HG03354 (cell line): ENCODE measurements at regions not wholly inside any gene's neighbourhood (a gene's known extent, or its start where the extent isn't known, plus 50 kb on each side); places are given as distances from the start of the nearest gene placed in this dataset.
"Not testable (repeated sequence)": the region's sequence is repeated elsewhere in the genome, so short reads cannot be mapped to it uniquely, and the experiment has no call there.

Experiments
- ATAC-seq: cut with Tn5 transposase; IDR thresholded peaks from one replicate; pipeline ENCODE4 v1.9.1; 2021; ENCODE audit warnings: mild to moderate bottlenecking; ENCODE audit not compliant: unreplicated experiment, poor library complexity, severe bottlenecking

GRCh38 chr5:18789218-18789998, 1155.1 kb downstream of the TAF11L14 start:
- ATAC-seq = no peak

- no peak for ATAC-seq
Observed at GRCh38 chr5:18792145-18792544, 1157.9 kb downstream of the TAF11L14 start.

GRCh38 chr5:18797222-18797621, 1163.0 kb downstream of the TAF11L14 start:
- ATAC-seq = no peak

- ATAC-seq = no peak
Observed at GRCh38 chr5:18798058-18798457, 1163.8 kb downstream of the TAF11L14 start.

DNA sequence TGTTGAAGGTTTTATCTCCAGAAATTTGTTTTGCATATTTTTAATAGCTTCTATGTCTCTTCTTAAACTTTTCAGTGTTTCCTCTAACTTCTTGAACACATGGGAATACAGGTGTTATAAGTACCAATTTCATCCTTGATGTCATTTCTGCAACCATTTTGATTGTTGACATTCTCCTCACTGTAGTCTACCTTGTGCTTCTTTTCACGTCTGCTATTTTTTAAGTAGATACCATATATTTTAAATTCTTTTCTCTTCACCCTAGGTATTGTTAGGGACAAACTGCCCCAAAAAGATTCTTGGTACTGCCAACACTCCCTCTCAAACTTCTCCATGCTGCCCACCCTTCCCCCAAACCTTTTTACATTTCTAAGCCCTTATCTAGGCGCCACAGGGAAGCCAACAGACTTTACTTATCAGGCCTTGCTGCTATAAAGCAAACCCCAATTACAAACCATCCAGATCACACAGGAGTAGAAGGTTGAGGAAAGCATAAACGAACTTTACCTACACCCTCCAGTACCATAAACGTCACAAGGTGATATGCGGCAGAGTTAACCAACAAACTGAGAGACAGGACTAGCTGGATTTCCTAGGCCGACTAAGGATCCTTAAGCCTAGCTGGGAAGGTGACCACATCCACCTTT, 1165.3 kb downstream of the TAF11L14 start:
- no peak for ATAC-seq

DNA sequence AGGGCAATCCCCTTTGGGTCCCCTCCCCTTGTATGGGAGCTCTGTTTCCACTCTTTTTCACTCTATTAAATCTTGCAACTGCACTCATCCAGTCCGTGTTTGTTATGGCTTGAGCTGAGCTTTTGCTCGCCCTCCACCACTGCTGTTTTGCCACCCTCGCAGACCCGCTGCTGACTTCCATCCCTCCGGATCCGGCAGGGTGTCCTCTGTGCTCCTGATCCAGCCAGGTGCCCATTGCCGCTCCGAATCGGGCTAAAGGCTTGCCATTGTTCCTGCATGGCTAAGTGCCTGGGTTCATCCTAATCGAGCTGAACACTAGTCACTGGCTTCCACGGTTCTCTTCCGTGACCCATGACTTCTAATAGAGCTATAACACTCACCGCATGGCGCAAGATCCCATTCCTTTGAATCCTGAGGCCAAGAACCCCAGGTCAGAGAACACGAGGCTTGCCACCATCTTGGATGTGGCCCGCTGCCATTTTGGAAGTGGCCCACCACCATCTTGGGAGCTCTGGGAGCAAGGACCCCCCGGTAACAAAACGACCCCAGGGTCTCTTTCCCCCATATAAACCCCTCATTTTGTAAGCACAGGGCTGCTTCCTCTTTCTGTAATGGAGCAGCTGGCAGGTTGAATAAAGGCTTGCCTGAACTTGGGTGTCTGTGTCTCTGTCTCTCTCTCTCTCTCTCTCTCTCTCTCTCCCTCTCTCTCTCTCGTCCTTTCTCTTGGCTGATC, 1166.2 kb downstream of the TAF11L14 start:
- ATAC-seq = no peak

DNA sequence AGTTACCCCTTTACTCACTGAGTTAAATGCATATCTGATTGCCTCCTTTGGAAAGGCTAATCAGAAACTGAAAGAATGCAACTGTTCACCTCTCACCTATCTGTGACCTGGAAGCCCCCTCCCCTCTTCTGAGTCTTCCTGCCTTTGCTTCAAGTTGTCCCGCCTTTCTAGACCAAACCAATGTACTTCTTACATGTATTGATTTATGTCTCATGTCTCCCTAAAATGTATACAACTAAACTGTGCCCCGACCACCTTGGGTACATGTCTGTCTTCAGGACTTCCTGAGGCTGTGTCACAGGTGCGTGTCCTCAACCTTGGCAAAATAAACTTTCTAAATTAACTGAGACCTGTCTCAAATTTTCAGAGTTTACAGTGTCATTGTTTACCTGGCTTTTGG, 1167.2 kb downstream of the TAF11L14 start:
- not testable (repeated sequence) for ATAC-seq

DNA sequence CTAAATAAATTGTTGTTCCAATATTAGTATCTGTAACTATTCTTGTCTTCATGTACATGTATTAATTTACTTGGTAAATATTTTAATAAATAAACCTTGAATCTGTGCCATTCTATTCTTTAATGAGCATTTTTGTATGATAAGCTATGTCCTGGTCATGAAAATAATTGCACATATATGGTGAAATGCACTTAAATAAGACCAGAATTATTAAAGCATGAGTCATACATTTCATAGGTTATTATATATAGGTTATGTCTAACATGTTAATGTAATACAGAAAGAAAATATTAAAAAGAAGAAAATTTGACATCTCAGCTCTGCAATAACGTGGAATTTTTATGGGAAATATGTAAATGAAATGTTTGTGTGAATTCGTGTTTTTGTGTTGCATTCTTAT, 1168.1 kb downstream of the TAF11L14 start:
- ATAC-seq = no peak

GRCh38 chr5:18805376-18805775, 1171.1 kb downstream of the TAF11L14 start:
- ATAC-seq = no peak

- no peak for ATAC-seq
Observed at GRCh38 chr5:18807256-18808149, 1173.2 kb downstream of the TAF11L14 start.

DNA sequence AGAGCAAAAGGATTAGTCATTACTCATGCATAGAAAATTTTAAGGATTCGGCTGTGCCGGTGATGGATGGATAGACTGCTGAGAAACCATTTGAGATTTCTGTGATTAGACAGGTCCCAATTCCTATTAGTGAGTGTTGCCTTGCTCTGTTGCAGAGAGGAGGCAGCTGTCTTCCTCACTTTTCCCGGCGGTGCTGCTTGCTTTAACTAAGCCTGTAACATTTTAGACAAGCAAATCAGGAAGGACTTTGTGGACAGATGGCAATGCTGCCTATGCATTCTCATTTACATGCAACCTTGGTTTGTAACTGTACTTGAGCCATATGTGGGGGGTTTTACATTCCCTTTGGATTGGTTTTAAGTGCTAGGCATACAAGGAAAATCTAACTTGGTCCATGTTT, 1176.3 kb downstream of the CDH18 start:
- no peak for ATAC-seq

DNA sequence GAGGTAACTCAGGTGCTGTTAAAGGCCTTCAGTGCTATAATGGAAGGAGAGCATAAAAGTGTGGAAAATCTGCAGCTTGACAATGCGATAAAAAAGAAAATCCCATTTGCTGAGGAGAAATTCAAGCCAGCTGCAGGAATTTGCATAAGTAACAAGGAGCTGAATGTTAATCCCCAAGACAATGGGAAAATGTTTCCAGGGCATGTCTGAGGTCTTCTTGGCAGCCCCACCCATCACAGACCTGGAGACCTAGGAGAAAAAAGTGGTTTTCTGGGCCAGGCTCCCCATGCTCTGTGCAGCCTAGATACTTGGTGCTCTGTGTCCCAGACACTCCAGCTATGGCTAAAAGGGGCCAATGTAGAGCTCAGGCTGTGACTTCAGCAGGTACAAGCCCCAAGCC, 1159.6 kb downstream of the CDH18 start:
- ATAC-seq = no peak

GRCh38 chr5:18829539-18829938, 1158.5 kb downstream of the CDH18 start:
- no peak for ATAC-seq

DNA sequence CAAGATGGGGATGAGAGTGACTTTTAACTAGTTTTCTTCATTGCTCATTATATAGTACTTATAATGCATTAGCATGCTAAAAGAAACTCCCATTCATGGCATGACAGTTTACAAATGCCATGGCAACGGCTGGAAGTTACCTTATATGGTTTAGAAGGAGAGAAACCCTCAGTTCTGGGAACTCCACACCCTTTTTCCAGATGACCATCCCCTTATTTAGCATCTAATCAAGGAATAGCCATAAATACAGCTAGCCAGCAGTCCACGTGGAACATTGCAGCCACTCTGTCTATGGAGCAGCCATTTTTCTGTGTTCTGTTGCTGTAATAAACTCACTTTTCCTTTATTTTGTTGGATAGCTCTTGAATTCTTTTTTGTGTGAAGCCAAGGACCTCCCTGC, 1137.8 kb downstream of the CDH18 start:
- ATAC-seq = no peak

DNA sequence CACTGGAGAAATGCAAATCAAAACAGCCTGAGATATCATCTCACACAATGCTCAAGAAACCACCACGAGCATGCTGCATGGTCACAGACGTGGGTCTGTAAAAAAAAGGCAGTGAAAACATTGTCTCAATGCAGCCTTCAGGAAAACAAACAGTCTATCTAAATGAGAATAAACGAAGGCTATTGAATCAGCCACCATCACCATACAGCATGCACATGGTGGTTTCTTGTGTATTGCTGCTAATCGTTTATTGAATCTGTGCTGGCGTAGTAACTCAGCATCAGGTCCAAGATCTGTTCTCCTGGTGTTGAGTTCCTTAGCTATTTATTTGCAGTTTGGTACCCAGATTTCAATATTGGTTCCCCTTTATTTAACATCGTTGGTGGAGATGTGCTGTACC, 1115.0 kb downstream of the CDH18 start:
- ATAC-seq = no peak

DNA sequence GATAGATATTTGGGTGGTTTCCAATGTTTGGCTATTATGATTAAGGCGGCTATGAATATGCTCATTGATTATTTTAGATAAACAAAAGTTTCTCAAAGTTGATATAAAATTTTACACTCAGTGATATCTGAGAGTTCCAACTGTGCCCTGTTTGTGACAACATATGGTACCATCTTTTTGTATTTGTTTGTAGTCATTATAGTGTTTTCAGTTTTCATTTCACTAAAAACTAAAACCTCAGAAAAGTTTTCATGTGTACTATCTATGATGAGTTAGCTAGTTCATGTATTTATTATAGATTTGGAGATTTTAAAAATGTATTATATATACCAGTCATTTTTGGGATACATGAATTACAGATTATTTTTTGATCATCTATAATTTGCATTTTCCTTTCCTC, 1111.4 kb downstream of the CDH18 start:
- ATAC-seq = no peak

GRCh38 chr5:18881615-18882014, 1106.4 kb downstream of the CDH18 start:
- ATAC-seq = no peak

DNA sequence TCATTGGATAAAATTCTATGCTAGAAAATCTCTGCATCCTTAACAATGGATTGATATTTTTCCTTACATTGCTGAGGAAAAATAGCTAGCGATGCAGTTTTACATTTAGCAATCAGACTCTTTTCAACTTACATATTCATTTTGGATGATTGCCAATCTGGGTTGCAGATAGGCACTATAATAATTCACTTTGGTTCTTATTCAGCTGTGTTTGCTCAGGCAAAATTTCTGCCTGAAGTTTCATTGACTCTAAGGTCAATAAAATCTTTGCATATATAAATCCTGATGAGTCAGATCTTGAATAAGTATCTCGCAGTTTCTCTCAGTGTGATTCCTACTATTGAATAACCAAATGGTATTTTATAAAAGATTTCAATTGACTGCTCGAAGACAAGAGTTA, 1105.8 kb downstream of the CDH18 start:
- ATAC-seq = no peak

DNA sequence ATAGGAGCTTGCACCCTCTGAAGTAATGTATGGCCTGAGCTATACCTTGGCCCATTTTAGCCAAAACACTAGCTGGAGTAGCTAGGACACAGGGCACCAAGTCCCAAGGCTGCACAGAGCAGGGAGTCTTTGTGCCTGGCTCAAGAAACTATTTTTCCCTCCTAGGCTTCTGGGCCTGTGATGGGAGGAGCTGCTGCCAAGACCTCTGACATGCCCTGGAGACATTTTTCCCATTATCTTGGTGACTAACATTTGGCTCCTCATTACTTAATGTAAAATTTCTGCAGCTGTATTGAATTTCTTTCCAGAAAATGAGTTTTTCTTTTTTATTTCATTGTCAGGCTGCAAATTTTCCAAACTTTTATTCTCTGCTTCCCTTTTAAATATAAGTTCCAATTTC, 1099.2 kb downstream of the CDH18 start:
- no peak for ATAC-seq

DNA sequence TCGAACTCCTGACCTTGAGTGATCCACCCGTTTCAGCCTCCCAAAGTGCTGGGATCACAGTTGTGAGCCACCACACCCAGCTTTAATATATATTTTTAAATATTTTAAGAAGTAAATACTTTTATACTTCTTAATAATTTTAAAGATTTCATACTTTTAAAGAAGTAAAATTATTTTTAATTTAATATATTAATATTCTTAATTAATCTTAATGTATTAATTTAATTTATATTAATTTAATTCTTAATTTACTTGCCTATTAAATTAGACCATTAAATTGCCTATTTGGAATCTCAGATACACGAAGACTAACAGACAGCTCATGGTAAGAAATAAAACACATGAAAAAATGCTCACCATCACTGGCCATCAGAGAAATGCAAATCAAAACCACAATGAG, 1087.4 kb downstream of the CDH18 start:
- ATAC-seq = no peak
